HG02623 (cell line): ENCODE measurements at regions not wholly inside any gene's neighbourhood (a gene's known extent, or its start where the extent isn't known, plus 50 kb on each side); places are given as distances from the start of the nearest gene placed in this dataset.

Source experiments
- ATAC-seq: cut with Tn5 transposase; IDR thresholded peaks from one replicate; pipeline ENCODE4 v1.9.1; 2021; ENCODE audit warnings: moderate library complexity; ENCODE audit not compliant: unreplicated experiment

DNA sequence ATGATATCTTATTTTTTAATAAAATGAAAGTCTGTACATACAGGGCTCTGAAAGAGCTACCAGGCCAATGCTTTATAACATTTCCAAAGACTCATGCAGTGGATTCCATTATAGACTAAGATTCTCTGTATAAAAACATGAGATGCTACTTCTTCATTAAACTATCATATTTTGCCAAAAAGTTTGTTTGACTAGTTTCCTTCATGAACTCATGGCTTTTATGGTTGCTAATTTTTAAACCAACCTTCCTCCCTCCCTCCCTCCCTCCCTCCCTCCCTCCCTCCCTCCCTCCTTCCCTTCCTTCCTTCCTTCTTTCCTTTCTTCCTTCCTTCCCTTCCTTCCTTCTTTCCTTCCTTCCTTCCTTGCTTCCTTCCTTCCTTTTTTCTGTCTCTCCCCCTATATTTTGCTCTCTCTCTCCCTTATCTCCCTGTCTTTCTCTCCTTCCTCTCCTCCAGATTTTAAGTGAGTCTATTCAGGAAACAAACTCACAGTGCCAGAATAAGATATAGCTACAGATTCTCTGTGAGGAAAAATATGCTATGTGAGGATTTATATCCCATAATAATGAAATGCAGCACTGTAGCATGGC, 961.5 kb upstream of the ZEB2 start:
- ATAC-seq, result no peak

DNA sequence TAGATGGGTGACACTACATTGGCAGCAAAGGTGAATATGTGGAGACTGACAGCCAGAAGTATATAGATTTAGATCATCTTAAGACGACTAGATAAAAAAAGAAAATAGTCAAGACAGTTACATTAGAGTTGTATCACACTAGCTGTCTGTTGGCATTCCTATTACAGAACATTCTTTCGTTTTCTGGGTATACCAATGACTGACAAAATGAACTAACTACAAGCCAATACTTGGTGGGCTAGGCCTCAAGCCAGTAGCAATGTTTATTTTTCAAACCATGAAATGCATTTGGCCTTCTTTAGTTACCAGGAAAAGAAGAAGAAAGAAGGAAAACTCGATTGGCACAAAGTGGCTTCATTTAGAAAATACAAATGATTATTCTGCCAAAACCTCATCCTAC, 944.9 kb upstream of the ZEB2 start:
- ATAC-seq, result no peak

DNA sequence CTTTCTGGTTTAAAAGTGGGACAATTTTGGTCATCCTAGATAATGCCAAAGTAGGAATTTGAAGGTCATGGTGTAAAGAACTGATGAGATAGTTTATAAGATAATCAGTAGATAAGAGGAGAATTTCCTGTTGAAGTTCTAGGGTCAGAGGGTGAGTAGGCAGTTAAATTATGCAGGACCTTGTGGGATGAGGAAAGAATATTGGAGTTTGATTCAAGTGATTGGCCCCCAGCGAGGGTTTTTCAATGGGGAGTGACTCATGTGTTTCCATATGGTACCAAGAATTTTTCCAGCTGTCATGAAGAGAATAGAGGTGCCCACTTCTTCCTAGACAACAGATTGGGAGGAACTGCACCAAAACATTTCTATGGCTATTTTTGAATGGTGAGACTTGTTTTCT, 940.2 kb upstream of the ZEB2 start:
- ATAC-seq, result no peak

- ATAC-seq, result no peak
Measured at GRCh38 chr2:145431181-145431951, 911.4 kb upstream of the ZEB2 start.

DNA sequence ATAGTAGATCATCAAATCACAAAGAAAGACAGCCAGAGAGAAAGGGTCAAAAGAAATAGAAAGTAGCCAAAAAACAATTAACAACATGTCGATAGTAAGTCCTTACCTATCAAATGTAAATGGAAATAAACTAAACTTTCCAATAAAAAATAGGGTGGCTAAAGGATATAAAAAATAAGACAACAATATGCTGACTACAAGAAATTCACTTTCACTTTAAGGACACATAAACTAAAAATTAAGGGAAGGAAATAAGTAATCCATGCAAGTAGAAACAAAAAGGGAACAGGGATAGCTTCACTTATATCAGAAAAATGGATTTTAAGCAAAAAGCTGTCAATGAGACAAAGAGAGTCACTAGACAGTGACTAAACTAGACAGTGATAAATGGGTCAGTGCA, 903.9 kb upstream of the ZEB2 start:
- ATAC-seq, result no peak

DNA sequence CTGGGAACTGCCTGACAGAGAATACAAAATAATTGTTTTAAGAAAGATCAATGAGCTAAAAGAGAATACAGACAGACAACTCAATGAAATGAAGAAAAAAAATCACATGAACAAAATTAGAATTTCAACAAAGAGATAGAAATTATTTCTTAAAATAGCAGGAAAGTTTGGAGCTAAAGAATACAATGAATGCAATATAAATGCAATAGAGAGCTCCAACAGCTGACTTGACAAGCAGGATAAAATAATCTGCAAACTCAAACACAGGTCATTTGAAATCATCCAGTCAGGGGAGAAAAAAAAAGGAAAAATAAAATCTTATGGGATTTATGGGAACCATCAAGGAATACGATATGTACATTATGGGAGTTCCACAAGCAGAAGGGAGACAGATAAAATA, 902.7 kb upstream of the ZEB2 start:
- no peak for ATAC-seq

- no peak for ATAC-seq
Measured at GRCh38 chr2:145421841-145422240, 901.9 kb upstream of the ZEB2 start.

- no peak for ATAC-seq
Measured at GRCh38 chr2:145416640-145417039, 896.7 kb upstream of the ZEB2 start.

GRCh38 chr2:145415151-145415550, 895.2 kb upstream of the ZEB2 start:
- no peak for ATAC-seq

- ATAC-seq, result no peak
Measured at GRCh38 chr2:145413261-145414030, 893.5 kb upstream of the ZEB2 start.

- peak; percentile 43 for ATAC-seq
Measured at GRCh38 chr2:145412155-145412554, 892.2 kb upstream of the ZEB2 start.

DNA sequence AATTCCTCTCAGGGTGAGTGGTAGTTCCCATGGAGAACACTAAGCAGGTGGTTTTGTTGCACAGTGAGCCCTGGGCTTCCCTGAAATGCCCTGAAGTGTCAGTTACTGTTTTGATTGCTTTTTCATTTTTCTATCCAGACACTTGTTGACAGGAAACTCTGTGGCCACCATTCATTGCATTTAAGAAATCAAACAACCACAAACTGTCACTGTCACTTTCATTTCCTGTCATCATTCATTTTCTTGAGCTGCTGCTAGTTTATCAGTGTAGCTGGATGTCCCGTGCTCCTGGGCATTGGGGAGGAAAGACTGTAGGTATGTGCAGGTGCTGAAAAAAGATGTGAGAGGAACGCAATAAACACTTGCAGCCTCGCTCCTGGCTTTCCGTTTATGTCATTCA, 891.6 kb upstream of the ZEB2 start:
- peak; percentile 90 for ATAC-seq

DNA sequence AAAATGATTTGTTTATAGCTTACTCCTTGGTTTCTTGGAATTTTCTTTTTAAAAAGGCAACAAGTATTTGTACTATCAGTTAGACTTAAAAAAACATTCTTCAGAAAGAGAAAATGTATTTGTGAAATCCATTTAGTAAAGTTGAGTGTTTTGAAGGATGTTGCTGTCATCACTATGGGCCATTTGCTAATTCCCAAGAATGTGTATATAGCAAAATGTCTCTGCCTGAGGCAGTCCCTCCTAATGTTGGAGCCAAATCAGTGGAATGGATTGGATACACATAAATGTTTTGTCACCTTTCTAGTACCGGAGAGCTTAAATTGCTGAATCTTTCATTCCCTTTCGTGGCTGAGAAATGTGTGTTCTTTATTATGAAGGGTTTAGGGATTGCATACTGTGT, 890.2 kb upstream of the ZEB2 start:
- ATAC-seq, result no peak

GRCh38 chr2:145408980-145409379, 889.1 kb upstream of the ZEB2 start:
- no peak for ATAC-seq

- ATAC-seq, result no peak
Measured at GRCh38 chr2:145404690-145405089, 884.8 kb upstream of the ZEB2 start.

- ATAC-seq, result no peak
Measured at GRCh38 chr2:145402706-145403277, 882.9 kb upstream of the ZEB2 start.

DNA sequence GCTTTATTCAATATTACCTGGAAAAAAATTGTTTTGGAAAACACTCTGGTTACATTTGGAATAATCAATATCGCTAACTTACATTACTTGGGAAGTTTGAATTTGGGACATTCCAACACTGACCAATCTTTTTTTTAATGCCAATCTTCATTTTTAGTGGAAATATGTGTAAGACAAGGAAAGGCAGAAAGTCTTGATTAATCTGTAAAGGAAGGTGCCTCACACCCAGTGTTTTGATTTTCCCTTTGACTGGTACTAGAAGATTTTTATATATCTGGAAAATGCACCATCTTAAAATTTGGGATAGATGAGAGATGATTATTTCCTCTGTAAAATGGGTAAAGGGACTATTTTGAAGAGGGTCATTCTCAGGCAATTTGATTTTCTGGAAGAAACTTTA, 879.2 kb upstream of the ZEB2 start:
- ATAC-seq, result no peak

GRCh38 chr2:145394181-145394580, 874.3 kb upstream of the ZEB2 start:
- ATAC-seq, result no peak

DNA sequence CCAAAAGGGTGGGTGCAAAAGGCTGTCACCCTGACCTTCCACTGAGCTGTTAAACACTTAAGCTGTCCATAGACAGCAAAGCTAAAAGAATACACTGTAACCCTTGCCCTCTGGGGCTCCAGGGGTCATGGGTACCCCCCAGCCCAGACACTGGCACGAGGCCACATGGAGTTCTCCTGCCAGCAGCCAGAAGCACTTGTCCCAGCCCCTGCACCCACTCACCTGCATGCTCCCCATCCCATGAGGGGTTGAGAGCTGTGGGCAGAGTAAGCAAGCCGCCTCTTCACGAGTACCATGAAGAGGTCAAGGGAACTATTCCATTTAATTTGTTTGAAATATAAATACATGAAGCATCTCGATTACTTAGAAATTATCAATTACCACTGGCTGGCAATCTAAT, 867.1 kb upstream of the ZEB2 start:
- no peak for ATAC-seq

- ATAC-seq, result no peak
Measured at GRCh38 chr2:145383961-145384360, 864.0 kb upstream of the ZEB2 start.

GRCh38 chr2:145380436-145381017, 860.6 kb upstream of the ZEB2 start:
- no peak for ATAC-seq
